ENCODE measurements at regions not wholly inside any gene's neighbourhood (a gene's known extent, or its start where the extent isn't known, plus 50 kb on each side); places are given as distances from the start of the nearest gene placed in this dataset.
"Not testable (repeated sequence)": the region's sequence is repeated elsewhere in the genome, so short reads cannot be mapped to it uniquely, and the experiment has no call there.

GRCh38 chr7:46786995-46787394 lies 794.9 kb downstream of the TNS3 start:
- no peak for DNase-seq

- DNase-seq: no peak
These were observed 795.5 kb downstream of the TNS3 start for GRCh38 chr7:46786221-46786954.

GRCh38 chr7:46784732-46785131 lies 797.2 kb downstream of the TNS3 start:
- DNase-seq: no peak

GRCh38 chr7:46781901-46782439 lies 799.9 kb downstream of the TNS3 start:
- no peak for DNase-seq

- DNase-seq: no peak
These were observed 805.1 kb downstream of the TNS3 start for GRCh38 chr7:46776790-46777189.

GRCh38 chr7:46775776-46776175 lies 806.1 kb downstream of the TNS3 start:
- DNase-seq: no peak

GRCh38 chr7:46775020-46775419 lies 806.9 kb downstream of the TNS3 start:
- DNase-seq: no peak

GRCh38 chr7:46774515-46774914 lies 807.4 kb downstream of the TNS3 start:
- no peak for DNase-seq

- no peak for DNase-seq
These were observed 809.1 kb downstream of the TNS3 start for GRCh38 chr7:46772776-46773175.

GRCh38 chr7:46767071-46767470 lies 814.8 kb downstream of the TNS3 start:
- DNase-seq: no peak

- no peak for DNase-seq
These were observed 817.6 kb downstream of the TNS3 start for GRCh38 chr7:46764100-46764936.

GRCh38 chr7:46763344-46763743 lies 818.6 kb downstream of the TNS3 start:
- no peak for DNase-seq

GRCh38 chr7:46759711-46760480 lies 822.0 kb downstream of the TNS3 start:
- no peak for DNase-seq

GRCh38 chr7:46756996-46757395 lies 824.9 kb downstream of the TNS3 start:
- no peak for DNase-seq

- DNase-seq: no peak
These were observed 825.7 kb downstream of the TNS3 start for GRCh38 chr7:46756256-46756655.

GRCh38 chr7:46755120-46756034 lies 826.5 kb downstream of the TNS3 start:
- no peak for DNase-seq

- DNase-seq: no peak
These were observed 827.7 kb downstream of the TNS3 start for GRCh38 chr7:46754140-46754720.

- no peak for DNase-seq
These were observed 828.2 kb downstream of the TNS3 start for GRCh38 chr7:46753662-46754061.

GRCh38 chr7:46752881-46753366 lies 829.0 kb downstream of the TNS3 start:
- no peak for DNase-seq

- not testable (repeated sequence) for DNase-seq
These were observed 829.8 kb downstream of the TNS3 start for GRCh38 chr7:46751927-46752723.

- no peak for DNase-seq
These were observed 830.4 kb upstream of the IGFBP3 start for GRCh38 chr7:46751471-46751870.

Data from NCI-H1694 treated with DMSO at 0.1 percent for 48 hours (cell line).